B cell (primary cell): ENCODE measurements at regions not wholly inside any gene's neighbourhood (a gene's known extent, or its start where the extent isn't known, plus 50 kb on each side); places are given as distances from the start of the nearest gene placed in this dataset.

Experiments
- ATAC-seq: fragments of 200-7000 bp; cut with Tn5 transposase; one replicate; pipeline ENCODE4 v1.10.0; 2021; ENCODE audit warnings: low read depth, mild to moderate bottlenecking, moderate number of reproducible peaks, moderate library complexity
- CTCF ChIA-PET: fragments of 350-600 bp; sonication (Branson Sonifier 250); formaldehyde crosslinking; loops from one replicate; lab custom pipeline; 2021; ENCODE audit warnings: antibody characterized with exemption, inconsistent platforms; lab: Charles Lee
- POLR2A ChIA-PET: fragments of 350-600 bp; sonication (Branson Sonifier 250); formaldehyde crosslinking; loops from one replicate; lab custom pipeline; 2021; ENCODE audit warnings: antibody characterized with exemption; lab: Charles Lee
- DNase-seq: peaks from one replicate; pipeline ENCODE4 v3.0.0; 2013
- H2AFZ ChIP-seq: 2 replicates; pipeline ENCODE4 v1.6.1; 2012; ENCODE audit warnings: mild to moderate bottlenecking, low read depth, low read length; ENCODE audit not compliant: insufficient read depth, poor library complexity, severe bottlenecking
- H3K27ac ChIP-seq, 2 donors: 1 replicate in 1 of 2; 2 replicates in 1 of 2; pipeline ENCODE4 v1.5.1; 2012 to 2013; ENCODE audit warnings: low read length in 2 of 2, mild to moderate bottlenecking in 2 of 2, moderate library complexity in 1 of 2
- H3K27me3 ChIP-seq, 4 experiments: fragments of 200-600 bp in 1 of 4; sonication (generic) in 1 of 4; replicated peaks in 1 of 4; 1 replicate in 2 of 4; 2 replicates in 2 of 4; pipeline versions ENCODE4 v1.6.1 to v1.7.0; 2013 to 2016; ENCODE audit warnings: low read length in 3 of 4, mild to moderate bottlenecking in 2 of 4, mixed read lengths in 1 of 4, moderate library complexity in 1 of 4; ENCODE audit not compliant: insufficient read depth in 4 of 4, control insufficient read depth in 3 of 4; ENCODE audit errors: control extremely low read depth in 1 of 4
- H3K36me3 ChIP-seq, 2 experiments: replicated peaks in 1 of 2; 1 replicate in 1 of 2; 2 replicates in 1 of 2; pipeline versions ENCODE4 v1.6.1 to v1.7.1; 2013; ENCODE audit warnings: low read length in 1 of 2; ENCODE audit not compliant: insufficient read depth in 2 of 2, control insufficient read depth in 1 of 2; ENCODE audit errors: control extremely low read depth in 1 of 2, extremely low read depth in 1 of 2
- H3K4me1 ChIP-seq, 2 donors: fragments of 200-600 bp in 1 of 2; sonication (generic) in 1 of 2; 1 replicate in 1 of 2; 2 replicates in 1 of 2; pipeline versions ENCODE4 v1.5.1 to v1.6.1; 2013 to 2017; ENCODE audit warnings: low read length in 2 of 2; ENCODE audit not compliant: control insufficient read depth in 2 of 2, insufficient read depth in 2 of 2
- H3K4me2 ChIP-seq: replicated peaks from 2 replicates; pipeline ENCODE3; 2012; ENCODE audit warnings: mild to moderate bottlenecking, low read depth, low read length; ENCODE audit not compliant: poor library complexity, severe bottlenecking
- H3K4me3 ChIP-seq, 5 experiments: fragments of 200-600 bp in 1 of 5; sonication (generic) in 1 of 5; 1 replicate in 3 of 5; 2 replicates in 2 of 5; pipeline versions ENCODE4 v1.5.1 to v1.7.0; 2011 to 2016; ENCODE audit warnings: low read length in 4 of 5, mild to moderate bottlenecking in 4 of 5, low read depth in 2 of 5, control low read depth in 1 of 5, moderate library complexity in 1 of 5; ENCODE audit not compliant: insufficient read depth in 1 of 5; ENCODE audit errors: control extremely low read depth in 1 of 5, extremely low read depth in 1 of 5
- H3K79me2 ChIP-seq: fragments of 200-600 bp; sonication (generic); one replicate; pipeline ENCODE4 v1.6.0; 2016; ENCODE audit warnings: low read length; ENCODE audit not compliant: control insufficient read depth, insufficient read depth
- H3K9ac ChIP-seq: fragments of 200-600 bp; sonication (generic); 2 replicates; pipeline ENCODE4 v1.6.1; 2017; ENCODE audit warnings: mild to moderate bottlenecking, low read length, moderate library complexity
- H3K9me3 ChIP-seq, 3 donors: one replicate each; pipeline versions ENCODE4 v1.6.1 to v1.7.1; 2013; ENCODE audit warnings: low read length in 2 of 3; ENCODE audit not compliant: control insufficient read depth in 2 of 3, insufficient read depth in 1 of 3; ENCODE audit errors: control extremely low read depth in 1 of 3
- H4K20me1 ChIP-seq: 2 replicates; pipeline ENCODE4 v1.6.0; 2012; ENCODE audit warnings: mild to moderate bottlenecking, low read length; ENCODE audit not compliant: insufficient read depth, control insufficient read depth, poor library complexity, severe bottlenecking
- H3K27ac Mint-ChIP-seq: one replicate; pipeline ENCODE4 v1.8.0; 2021; ENCODE audit warnings: mixed read lengths
- H3K27me3 Mint-ChIP-seq: one replicate; pipeline ENCODE4 v1.8.0; 2021; ENCODE audit warnings: mixed read lengths
- H3K4me1 Mint-ChIP-seq: one replicate; pipeline ENCODE4 v1.8.0; 2021; ENCODE audit warnings: mixed read lengths
- H3K4me3 Mint-ChIP-seq: one replicate; pipeline ENCODE4 v1.8.0; 2021; ENCODE audit warnings: mixed read lengths
- H3K9me3 Mint-ChIP-seq: one replicate; pipeline ENCODE4 v1.8.0; 2022; ENCODE audit warnings: mixed read lengths; ENCODE audit not compliant: insufficient read depth
- CTCF ChIP-seq: fragments of 200-600 bp; IDR thresholded peaks from one replicate; pipeline ENCODE4 v1.8.0; 2022; ENCODE audit warnings: antibody characterized with exemption, mild to moderate bottlenecking
- EZH2 ChIP-seq: IDR thresholded peaks from 2 replicates; pipeline ENCODE4 v1.6.1; 2012; ENCODE audit warnings: borderline replicate concordance, low read depth, mild to moderate bottlenecking, moderate library complexity, low read length; ENCODE audit not compliant: insufficient read depth, poor library complexity, severe bottlenecking
- WGBS: methylation state at CpG from one replicate; pipeline ENCODE4 v1.1.5; 2013; ENCODE audit warnings: missing lambda C conversion rate; ENCODE audit not compliant: insufficient coverage; 5-methylcytosine and 5-hydroxymethylcytosine counted together
- intact Hi-C: fragments of 100-400 bp; cut with micrococcal nuclease; formaldehyde crosslinking; loops from one replicate; pipeline ENCODE4 v1.10.0; 2022

GRCh38 chr15:87752250-87752951, 504.1 kb downstream of the NTRK3 start:
- no peak overlapping the region for H3K4me3 Mint-ChIP-seq
- H3K27ac Mint-ChIP-seq, result no peak overlapping the region
- intact Hi-C loops, result no loop called here
- H3K79me2 ChIP-seq, result no peaks in the 10 kb centered on the region
- no peaks in the 10 kb centered on the region for H3K27me3 ChIP-seq
- no peaks in the 10 kb centered on the region for H3K36me3 ChIP-seq
- ATAC-seq (no peak), DNase-seq (no peak)
- H3K4me1 Mint-ChIP-seq, result no peaks in the 10 kb centered on the region
- ChIA-PET POLR2A (no interaction called here), CTCF (no interaction called here)
- no CpG with 5 or more reads among the region's 5 CpGs for WGBS
- H3K27me3 Mint-ChIP-seq, result no peaks in the 10 kb centered on the region
- H3K9ac ChIP-seq, result no peak overlapping the region
- H4K20me1 ChIP-seq, result no peaks in the 10 kb centered on the region
- TF ChIP-seq EZH2 (no peak), CTCF (no peak)
- no peak overlapping the region for H3K4me3 ChIP-seq
- no peak overlapping the region for H2AFZ ChIP-seq
- H3K4me1 ChIP-seq, result no peaks in the 10 kb centered on the region
- peaks cover 3% of the 10 kb centered on the region for H3K9me3 Mint-ChIP-seq
- H3K27ac ChIP-seq, result no peak overlapping the region
- no peaks in the 10 kb centered on the region for H3K9me3 ChIP-seq
- H3K4me2 ChIP-seq, result no peak overlapping the region

DNA sequence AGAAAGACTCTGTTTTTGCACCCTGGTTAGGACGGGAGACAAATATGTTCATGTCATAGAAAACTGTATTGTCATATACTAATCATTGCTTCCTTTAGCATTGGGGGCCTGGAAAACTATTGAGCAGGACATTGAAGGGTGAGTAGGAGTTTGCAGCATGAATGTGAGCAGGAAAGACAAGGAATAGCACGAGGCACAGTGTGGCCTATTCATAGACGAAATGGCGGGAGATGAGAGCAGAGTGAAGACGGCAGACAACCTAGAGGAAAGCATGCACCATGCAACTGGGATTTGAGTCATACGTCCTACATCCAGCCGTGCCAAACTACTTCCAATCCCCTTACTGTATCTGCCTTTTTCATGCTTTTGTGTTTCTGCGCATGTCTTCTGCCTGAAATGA, 508.1 kb downstream of the NTRK3 start:
- CTCF ChIA-PET, result no interaction called here
- Mint-ChIP-seq H3K27me3 (no peaks in the 10 kb centered on the region), H3K9me3 (no peaks in the 10 kb centered on the region), H3K4me3 (no peak overlapping the region), H3K27ac (no peak overlapping the region), H3K4me1 (no peaks in the 10 kb centered on the region)
- DNase-seq (no peak), ATAC-seq (no peak)
- WGBS, result 90% methylated on average over 7 of the region's 8 CpGs
- no peaks in the 10 kb centered on the region for H4K20me1 ChIP-seq
- H3K9ac ChIP-seq, result no peak overlapping the region
- H3K27ac ChIP-seq, result no peak overlapping the region
- no peak overlapping the region for H3K4me3 ChIP-seq
- H3K4me1 ChIP-seq, result no peaks in the 10 kb centered on the region
- H3K9me3 ChIP-seq, result no peaks in the 10 kb centered on the region
- H3K36me3 ChIP-seq, result no peaks in the 10 kb centered on the region
- H3K27me3 ChIP-seq, result no peaks in the 10 kb centered on the region
- H2AFZ ChIP-seq, result no peak overlapping the region
- POLR2A ChIA-PET, result no interaction called here
- TF ChIP-seq CTCF, result no peak
- no peak for TF ChIP-seq EZH2
- H3K79me2 ChIP-seq, result no peaks in the 10 kb centered on the region
- no peak overlapping the region for H3K4me2 ChIP-seq
- intact Hi-C loops, result no loop called here
